Ammon's horn (tissue), 1 donor: ENCODE measurements at regions not wholly inside any gene's neighbourhood (a gene's known extent, or its start where the extent isn't known, plus 50 kb on each side); places are given as distances from the start of the nearest gene placed in this dataset.
"Not testable (repeated sequence)": the region's sequence is repeated elsewhere in the genome, so short reads cannot be mapped to it uniquely, and the experiment has no call there.

Source experiments
- DNase-seq: peaks from one replicate; pipeline ENCODE4 v3.0.0-alpha.2; 2016; ENCODE audit warnings: low spot score

- DNase-seq: not testable (repeated sequence)
Observed at GRCh38 chr9:74094037-74094436, 403.1 kb upstream of the RORB start.

- no peak for DNase-seq
Observed at GRCh38 chr9:74094766-74095165, 402.4 kb upstream of the RORB start.

GRCh38 chr9:74095925-74096324 is 401.2 kb upstream of the RORB start:
- DNase-seq: no peak

- DNase-seq: no peak
Observed at GRCh38 chr9:74096420-74096819, 400.7 kb upstream of the RORB start.

GRCh38 chr9:74100042-74100441 is 397.1 kb upstream of the RORB start:
- no peak for DNase-seq

- not testable (repeated sequence) for DNase-seq
Observed at GRCh38 chr9:74102148-74102547, 395.0 kb upstream of the RORB start.

GRCh38 chr9:74102702-74103101 is 394.4 kb upstream of the RORB start:
- no peak for DNase-seq

- DNase-seq: no peak
Observed at GRCh38 chr9:74107692-74108091, 389.4 kb upstream of the RORB start.

GRCh38 chr9:74115976-74116375 is 381.2 kb upstream of the RORB start:
- DNase-seq: no peak

GRCh38 chr9:74117151-74117550 is 380.0 kb upstream of the RORB start:
- no peak for DNase-seq

- no peak for DNase-seq
Observed at GRCh38 chr9:74117731-74118130, 379.4 kb upstream of the RORB start.

- DNase-seq: no peak
Observed at GRCh38 chr9:74120061-74120460, 377.1 kb upstream of the RORB start.

- DNase-seq: no peak
Observed at GRCh38 chr9:74120470-74120869, 376.7 kb upstream of the RORB start.

GRCh38 chr9:74122216-74122615 is 374.9 kb upstream of the RORB start:
- no peak for DNase-seq

GRCh38 chr9:74122661-74123060 is 374.5 kb upstream of the RORB start:
- DNase-seq: no peak

GRCh38 chr9:74125941-74126340 is 371.2 kb upstream of the RORB start:
- no peak for DNase-seq

GRCh38 chr9:74132986-74133385 is 364.1 kb upstream of the RORB start:
- DNase-seq: no peak

GRCh38 chr9:74133921-74134320 is 363.2 kb upstream of the RORB start:
- DNase-seq: no peak

- no peak for DNase-seq
Observed at GRCh38 chr9:74138182-74138581, 359.0 kb upstream of the RORB start.

GRCh38 chr9:74140141-74140540 is 357.0 kb upstream of the RORB start:
- DNase-seq: no peak

- no peak for DNase-seq
Observed at GRCh38 chr9:74147906-74148305, 349.2 kb upstream of the RORB start.

GRCh38 chr9:74172874-74173273 is 324.3 kb upstream of the RORB start:
- no peak for DNase-seq

- DNase-seq: no peak
Observed at GRCh38 chr9:74173284-74173683, 323.9 kb upstream of the RORB start.

GRCh38 chr9:74197771-74198170 is 299.4 kb upstream of the RORB start:
- DNase-seq: not testable (repeated sequence)

GRCh38 chr9:74205056-74205455 is 292.1 kb upstream of the RORB start:
- no peak for DNase-seq
